ENCODE measurements at regions not wholly inside any gene's neighbourhood (a gene's known extent, or its start where the extent isn't known, plus 50 kb on each side); places are given as distances from the start of the nearest gene placed in this dataset.

GRCh38 chr1:60895252-60895651, 187.1 kb upstream of the NFIA start:
- TF ChIP-seq, protein P1, sequence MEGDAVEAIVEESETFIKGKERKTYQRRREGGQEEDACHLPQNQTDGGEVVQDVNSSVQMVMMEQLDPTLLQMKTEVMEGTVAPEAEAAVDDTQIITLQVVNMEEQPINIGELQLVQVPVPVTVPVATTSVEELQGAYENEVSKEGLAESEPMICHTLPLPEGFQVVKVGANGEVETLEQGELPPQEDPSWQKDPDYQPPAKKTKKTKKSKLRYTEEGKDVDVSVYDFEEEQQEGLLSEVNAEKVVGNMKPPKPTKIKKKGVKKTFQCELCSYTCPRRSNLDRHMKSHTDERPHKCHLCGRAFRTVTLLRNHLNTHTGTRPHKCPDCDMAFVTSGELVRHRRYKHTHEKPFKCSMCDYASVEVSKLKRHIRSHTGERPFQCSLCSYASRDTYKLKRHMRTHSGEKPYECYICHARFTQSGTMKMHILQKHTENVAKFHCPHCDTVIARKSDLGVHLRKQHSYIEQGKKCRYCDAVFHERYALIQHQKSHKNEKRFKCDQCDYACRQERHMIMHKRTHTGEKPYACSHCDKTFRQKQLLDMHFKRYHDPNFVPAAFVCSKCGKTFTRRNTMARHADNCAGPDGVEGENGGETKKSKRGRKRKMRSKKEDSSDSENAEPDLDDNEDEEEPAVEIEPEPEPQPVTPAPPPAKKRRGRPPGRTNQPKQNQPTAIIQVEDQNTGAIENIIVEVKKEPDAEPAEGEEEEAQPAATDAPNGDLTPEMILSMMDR (IDR thresholded peaks at IDR 0.05): no peak

DNA sequence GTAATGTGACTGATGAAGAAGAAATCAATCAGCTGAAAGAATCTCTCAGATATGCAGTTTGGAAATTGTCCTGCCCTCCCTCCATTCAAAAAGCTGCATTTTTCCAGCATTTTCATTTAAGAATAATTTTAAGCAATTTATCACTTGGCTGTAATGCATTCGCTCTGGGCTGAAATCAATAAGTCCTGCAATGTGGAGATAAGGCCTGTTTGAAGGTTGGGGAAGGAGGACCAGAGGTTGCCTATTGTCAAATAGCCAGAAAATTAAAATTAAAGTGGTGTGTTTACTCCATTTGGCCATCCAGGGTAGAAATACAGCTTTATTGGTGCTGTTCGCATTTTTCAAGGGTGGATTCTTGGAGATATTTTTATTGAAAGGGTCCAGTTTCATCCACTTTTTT, 187.6 kb upstream of the NFIA start:
- TF ChIP-seq, protein P1 (IDR thresholded peaks at IDR 0.05): no peak

DNA sequence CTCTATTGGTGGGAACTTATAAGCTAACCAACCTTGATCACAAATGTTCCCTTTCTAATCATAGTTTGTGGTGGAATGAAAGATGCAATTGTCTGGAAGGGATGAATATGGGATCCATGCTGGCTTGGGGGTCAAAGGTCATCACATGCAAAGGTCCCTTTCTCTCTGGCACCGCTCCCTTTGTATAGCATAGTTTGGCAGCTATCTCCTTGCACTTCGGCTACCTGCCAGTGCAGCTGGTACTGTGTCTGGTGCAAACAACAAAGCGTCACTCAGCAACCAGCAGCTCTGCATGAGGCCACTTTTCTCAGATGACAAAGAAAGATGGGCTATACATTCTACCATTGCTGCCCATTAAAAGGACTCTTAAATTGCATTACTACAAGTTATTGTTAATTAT, 188.2 kb upstream of the NFIA start:
- TF ChIP-seq, protein P1 (IDR thresholded peaks at IDR 0.05): no peak

- TF ChIP-seq, protein P1 (IDR thresholded peaks at IDR 0.05): no peak
Observed at GRCh38 chr1:60893136-60893930, 189.0 kb upstream of the NFIA start.

DNA sequence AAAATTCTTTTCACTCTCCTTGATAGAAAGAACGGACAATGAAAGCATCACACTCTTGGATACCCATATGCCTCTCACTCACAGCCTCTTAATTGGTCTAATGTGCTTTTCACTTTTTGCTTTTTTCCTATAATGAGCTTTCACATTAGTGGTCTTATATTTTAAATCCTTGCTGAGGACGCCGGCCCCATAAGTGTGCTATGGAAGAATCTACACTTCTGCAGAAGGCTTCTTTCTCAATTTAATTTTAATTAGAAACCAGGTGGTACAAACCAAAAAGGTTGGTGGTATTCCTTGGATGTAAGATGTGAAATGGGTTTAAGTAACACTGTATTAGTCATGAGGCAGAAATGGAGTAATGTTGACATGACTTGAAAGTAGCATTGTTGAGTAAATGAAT, 190.6 kb upstream of the NFIA start:
- TF ChIP-seq, protein P1 (IDR thresholded peaks at IDR 0.05): no peak

DNA sequence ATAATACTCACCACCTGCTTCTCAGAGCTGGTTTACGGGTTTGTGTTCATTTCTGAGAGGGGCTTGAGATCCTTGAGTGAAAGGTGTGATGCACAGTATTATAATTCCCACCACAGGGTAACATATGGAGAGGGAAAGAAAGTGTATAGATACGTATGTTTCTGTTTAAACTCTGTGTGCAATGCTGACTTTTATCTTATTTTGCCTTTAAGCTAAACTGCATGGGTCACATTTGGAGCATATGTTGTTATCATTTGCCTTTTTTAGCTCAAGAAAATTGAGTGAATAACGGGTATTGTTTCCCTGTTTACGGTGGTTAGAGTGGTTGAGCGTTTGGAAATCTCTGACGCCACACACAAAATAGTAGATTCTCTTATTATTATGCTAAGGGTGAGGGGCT, 191.1 kb upstream of the NFIA start:
- TF ChIP-seq, protein P1 (IDR thresholded peaks at IDR 0.05): no peak

DNA sequence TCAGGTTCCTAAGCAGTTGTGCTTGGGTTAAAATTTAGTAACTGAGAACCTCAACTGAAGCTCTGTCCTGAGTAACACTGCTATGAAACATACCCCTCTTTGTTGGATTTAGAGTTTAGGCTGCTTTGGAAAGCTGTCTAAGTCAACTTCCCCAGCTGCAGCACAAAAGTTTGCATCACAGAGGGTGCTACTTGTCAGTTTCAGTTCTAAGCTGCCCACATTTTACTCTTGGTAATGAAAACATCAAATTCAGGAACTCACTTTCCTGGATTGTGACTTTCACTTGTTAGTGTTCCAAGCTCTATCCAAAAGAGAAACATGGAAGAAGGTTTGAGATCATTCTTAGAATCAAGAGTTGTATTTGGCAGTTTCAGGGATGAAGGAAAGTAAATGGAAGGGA, 191.7 kb upstream of the NFIA start:
- TF ChIP-seq, protein P1 (IDR thresholded peaks at IDR 0.05): no peak

DNA sequence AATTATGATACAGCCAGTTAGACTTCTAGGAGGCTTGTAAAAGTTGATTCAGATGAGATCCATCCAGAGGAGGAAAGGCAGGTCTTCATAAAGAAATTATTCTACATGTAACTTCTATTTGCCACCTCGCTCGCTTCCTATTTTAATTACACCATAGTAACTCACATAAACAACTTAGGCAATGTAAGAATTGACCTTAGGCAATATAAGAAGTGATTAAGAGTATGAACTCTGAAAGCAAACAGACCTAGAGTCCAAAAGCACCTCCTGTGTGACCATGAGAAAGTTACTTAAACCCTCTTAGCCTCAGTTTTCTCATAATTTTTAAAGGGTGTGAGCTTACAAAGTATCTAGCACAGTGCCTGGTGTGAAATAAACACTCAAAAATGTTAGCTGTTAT, 192.7 kb upstream of the NFIA start:
- TF ChIP-seq, protein P1 (IDR thresholded peaks at IDR 0.05): no peak
